Astrocyte (in vitro differentiated cells and primary cell): ENCODE measurements at regions not wholly inside any gene's neighbourhood (a gene's known extent, or its start where the extent isn't known, plus 50 kb on each side); places are given as distances from the start of the nearest gene placed in this dataset.

ENCODE experiments used
- DNase-seq: peaks from one replicate; pipeline ENCODE4 v3.0.0-alpha.2; 2010; ENCODE audit warnings: low read depth
- FAIRE-seq: peaks from 2 replicates; lab custom pipeline; 2011; peaks lifted over from hg19 to GRCh38; lab: Jason Lieb, UNC
- H2AFZ ChIP-seq: 2 replicates; pipeline ENCODE4 v1.6.0; 2012; ENCODE audit warnings: low read depth, low read length, inconsistent platforms
- H3K27ac ChIP-seq: 2 replicates; pipeline ENCODE4 v1.5.1; 2011; ENCODE audit warnings: low read depth, low read length, inconsistent platforms
- H3K27me3 ChIP-seq: 2 replicates; pipeline ENCODE4 v1.6.0; 2011; ENCODE audit warnings: low read length, inconsistent platforms; ENCODE audit not compliant: insufficient read depth
- H3K36me3 ChIP-seq: 2 replicates; pipeline ENCODE4 v1.5.1; 2011; ENCODE audit warnings: low read length, inconsistent platforms; ENCODE audit not compliant: insufficient read depth
- H3K4me1 ChIP-seq: 2 replicates; pipeline ENCODE4 v1.5.1; 2011; ENCODE audit warnings: low read length, inconsistent platforms; ENCODE audit not compliant: insufficient read depth
- H3K4me2 ChIP-seq: 2 replicates; pipeline ENCODE4 v1.6.0; 2012; ENCODE audit warnings: low read length, inconsistent platforms
- H3K4me3 ChIP-seq: 2 replicates; pipeline ENCODE4 v1.5.1; 2011; ENCODE audit warnings: low read depth, mild to moderate bottlenecking, low read length, inconsistent platforms; ENCODE audit not compliant: insufficient read depth
- H3K79me2 ChIP-seq: 2 replicates; pipeline ENCODE4 v1.6.0; 2012; ENCODE audit warnings: mild to moderate bottlenecking, low read length, inconsistent platforms; ENCODE audit not compliant: insufficient read depth
- H3K9ac ChIP-seq: 2 replicates; pipeline ENCODE4 v1.6.0; 2012; ENCODE audit warnings: mild to moderate bottlenecking, low read length, inconsistent platforms
- H3K9me3 ChIP-seq: 2 replicates; pipeline ENCODE4 v1.5.1; 2012; ENCODE audit warnings: low read depth, mild to moderate bottlenecking, low read length, inconsistent platforms; ENCODE audit not compliant: insufficient read depth
- H4K20me1 ChIP-seq: 2 replicates; pipeline ENCODE4 v1.6.0; 2012; ENCODE audit warnings: low read length, inconsistent platforms; ENCODE audit not compliant: insufficient read depth
- H3K27ac Mint-ChIP-seq: one replicate; pipeline ENCODE4 v1.8.0; 2021; ENCODE audit warnings: mild to moderate bottlenecking, mixed read lengths; ENCODE audit not compliant: unreplicated experiment
- H3K27me3 Mint-ChIP-seq: one replicate; pipeline ENCODE4 v1.8.0; 2021; ENCODE audit warnings: low read depth, mixed read lengths; ENCODE audit not compliant: unreplicated experiment
- H3K36me3 Mint-ChIP-seq: one replicate; pipeline ENCODE4 v1.8.0; 2021; ENCODE audit warnings: low read depth, mixed read lengths; ENCODE audit not compliant: unreplicated experiment
- H3K4me1 Mint-ChIP-seq: one replicate; pipeline ENCODE4 v1.8.0; 2021; ENCODE audit warnings: low read depth, mixed read lengths; ENCODE audit not compliant: unreplicated experiment
- H3K4me3 Mint-ChIP-seq: one replicate; pipeline ENCODE4 v1.8.0; 2021; ENCODE audit warnings: mild to moderate bottlenecking, moderate library complexity, mixed read lengths; ENCODE audit not compliant: unreplicated experiment
- H3K9me3 Mint-ChIP-seq: one replicate; pipeline ENCODE4 v1.8.0; 2021; ENCODE audit warnings: mild to moderate bottlenecking, mixed read lengths; ENCODE audit not compliant: unreplicated experiment
- CTCF ChIP-seq: IDR thresholded peaks from 2 replicates; pipeline ENCODE4 v1.5.1; 2011; ENCODE audit warnings: low read depth, mild to moderate bottlenecking, inconsistent platforms, low read length, moderate library complexity; ENCODE audit not compliant: insufficient read depth
- EZH2 ChIP-seq: IDR thresholded peaks from 2 replicates; pipeline ENCODE4 v1.6.1; 2012; ENCODE audit warnings: mild to moderate bottlenecking, low read length, inconsistent platforms; ENCODE audit not compliant: insufficient read depth

- no peak for FAIRE-seq
- Histone ChIP-seq H3K4me2 (peak overlapping the region; percentile 24), H3K9me3 (no peaks in the 10 kb centered on the region), H2AFZ (no peak overlapping the region), H3K27ac (no peak overlapping the region), H3K4me3 (no peak overlapping the region), H3K9ac (no peak overlapping the region), H3K36me3 (no peaks in the 10 kb centered on the region), H4K20me1 (no peaks in the 10 kb centered on the region), H3K79me2 (no peaks in the 10 kb centered on the region), H3K27me3 (no peaks in the 10 kb centered on the region), H3K4me1 (peaks cover 9% of the 10 kb centered on the region)
- TF ChIP-seq EZH2: no peak
- TF ChIP-seq CTCF: no peak
- DNase-seq: peak; percentile 96
- no peaks in the 10 kb centered on the region for H3K27me3 Mint-ChIP-seq
- peaks cover 15% of the 10 kb centered on the region for H3K4me1 Mint-ChIP-seq
- H3K36me3 Mint-ChIP-seq: no peaks in the 10 kb centered on the region
- H3K9me3 Mint-ChIP-seq: peaks cover 4% of the 10 kb centered on the region
- H3K27ac Mint-ChIP-seq: no peak overlapping the region
- H3K4me3 Mint-ChIP-seq: no peak overlapping the region
Measured at GRCh38 chr2:226673314-226673723, 126.3 kb downstream of the IRS1 start.

DNA sequence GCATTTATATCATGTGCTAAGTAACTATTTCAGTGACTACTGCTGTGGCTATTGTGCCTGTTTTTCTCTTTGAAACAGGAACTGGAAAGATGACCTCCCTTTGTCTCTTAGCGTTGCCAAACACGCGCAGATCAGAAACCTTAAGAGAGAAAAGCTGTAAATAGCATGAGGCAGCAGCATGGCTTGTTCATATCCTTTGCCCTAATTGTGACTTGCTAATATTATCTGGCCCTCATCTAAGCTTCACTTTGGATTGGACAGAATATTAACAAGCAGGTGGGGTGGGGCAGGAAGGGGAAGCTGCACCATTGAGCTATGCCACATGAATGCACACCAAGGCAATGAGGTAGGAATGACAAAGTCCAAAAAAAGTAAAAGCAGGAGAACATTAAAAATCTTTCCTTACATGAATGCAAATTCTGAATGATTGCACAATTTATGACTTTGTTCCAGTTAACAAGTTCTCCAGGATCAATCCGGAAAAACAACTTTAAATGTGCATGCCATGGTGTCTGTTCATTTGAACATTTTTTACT, 128.4 kb downstream of the IRS1 start:
- Mint-ChIP-seq H3K36me3 (no peaks in the 10 kb centered on the region), H3K27me3 (no peaks in the 10 kb centered on the region), H3K4me3 (no peak overlapping the region), H3K27ac (no peak overlapping the region), H3K4me1 (peaks cover 15% of the 10 kb centered on the region), H3K9me3 (peaks cover 5% of the 10 kb centered on the region)
- Histone ChIP-seq H3K27me3 (no peaks in the 10 kb centered on the region), H3K36me3 (no peaks in the 10 kb centered on the region), H3K27ac (no peak overlapping the region), H3K79me2 (no peaks in the 10 kb centered on the region), H3K4me2 (no peak overlapping the region), H4K20me1 (no peaks in the 10 kb centered on the region), H3K9ac (no peak overlapping the region), H2AFZ (no peak overlapping the region), H3K4me3 (no peak overlapping the region), H3K4me1 (peaks cover 9% of the 10 kb centered on the region), H3K9me3 (no peaks in the 10 kb centered on the region)
- TF ChIP-seq CTCF (no peak), EZH2 (no peak)
- FAIRE-seq (peak; percentile 65), DNase-seq (no peak)

GRCh38 chr2:226669905-226670304, 129.7 kb downstream of the IRS1 start:
- Histone ChIP-seq H3K4me3 (no peak overlapping the region), H3K4me1 (peaks cover 9% of the 10 kb centered on the region)
- H3K27ac Mint-ChIP-seq: no peak overlapping the region

More at GRCh38 chr2:226669905-226670304, 129.7 kb downstream of the IRS1 start:
- no peaks in the 10 kb centered on the region for H3K9me3 ChIP-seq
- Mint-ChIP-seq H3K27me3 (no peaks in the 10 kb centered on the region), H3K9me3 (peaks cover 5% of the 10 kb centered on the region), H3K4me3 (no peak overlapping the region), H3K36me3 (no peaks in the 10 kb centered on the region), H3K4me1 (peaks cover 17% of the 10 kb centered on the region)
- no peaks in the 10 kb centered on the region for H3K36me3 ChIP-seq
- H2AFZ ChIP-seq: no peak overlapping the region
- no peak overlapping the region for H3K27ac ChIP-seq
- no peak overlapping the region for H3K4me2 ChIP-seq
- no peaks in the 10 kb centered on the region for H3K79me2 ChIP-seq
- DNase-seq (no peak), FAIRE-seq (no peak)
- TF ChIP-seq EZH2: no peak
- TF ChIP-seq CTCF: no peak
- no peaks in the 10 kb centered on the region for H3K27me3 ChIP-seq
- H3K9ac ChIP-seq: no peak overlapping the region
- no peaks in the 10 kb centered on the region for H4K20me1 ChIP-seq
